Activated B cell treated with CpG ODN at 0.5 μM for 24 hours (primary cell): ENCODE measurements at regions not wholly inside any gene's neighbourhood (a gene's known extent, or its start where the extent isn't known, plus 50 kb on each side); places are given as distances from the start of the nearest gene placed in this dataset.

Experiments used
- ATAC-seq: fragments of 200-7000 bp; cut with Tn5 transposase; one replicate; pipeline ENCODE4 v1.10.0; 2021; ENCODE audit warnings: low read depth, mild to moderate bottlenecking, moderate library complexity
- CTCF ChIA-PET: fragments of 350-600 bp; sonication (Branson Sonifier 250); formaldehyde crosslinking; loops from one replicate; lab custom pipeline; 2021; ENCODE audit warnings: antibody characterized with exemption; lab: Charles Lee
- POLR2A ChIA-PET: fragments of 350-600 bp; sonication (Branson Sonifier 250); formaldehyde crosslinking; loops from one replicate; lab custom pipeline; 2021; ENCODE audit warnings: antibody characterized with exemption; lab: Charles Lee
- DNase-seq: peaks from one replicate; pipeline ENCODE4 v3.0.0; 2022
- H3K27ac Mint-ChIP-seq: one replicate; pipeline ENCODE4 v1.8.0; 2020; ENCODE audit warnings: mixed read lengths
- H3K27me3 Mint-ChIP-seq: one replicate; pipeline ENCODE4 v1.8.0; 2021; ENCODE audit warnings: mixed read lengths
- H3K36me3 Mint-ChIP-seq: one replicate; pipeline ENCODE4 v1.8.0; 2021; ENCODE audit warnings: low read depth, mixed read lengths
- H3K4me1 Mint-ChIP-seq: one replicate; pipeline ENCODE4 v1.8.0; 2021; ENCODE audit warnings: mixed read lengths
- H3K4me3 Mint-ChIP-seq: one replicate; pipeline ENCODE4 v1.8.0; 2020; ENCODE audit warnings: mild to moderate bottlenecking, mixed read lengths
- H3K9me3 Mint-ChIP-seq: one replicate; pipeline ENCODE4 v1.8.0; 2020; ENCODE audit warnings: mixed read lengths
- CTCF ChIP-seq: fragments of 200-600 bp; IDR thresholded peaks from one replicate; pipeline ENCODE4 v1.8.0; 2022; ENCODE audit warnings: antibody characterized with exemption, mild to moderate bottlenecking
- intact Hi-C: fragments of 100-400 bp; cut with micrococcal nuclease; formaldehyde crosslinking; loops from one replicate; pipeline ENCODE4 v1.15.1; 2024

DNA sequence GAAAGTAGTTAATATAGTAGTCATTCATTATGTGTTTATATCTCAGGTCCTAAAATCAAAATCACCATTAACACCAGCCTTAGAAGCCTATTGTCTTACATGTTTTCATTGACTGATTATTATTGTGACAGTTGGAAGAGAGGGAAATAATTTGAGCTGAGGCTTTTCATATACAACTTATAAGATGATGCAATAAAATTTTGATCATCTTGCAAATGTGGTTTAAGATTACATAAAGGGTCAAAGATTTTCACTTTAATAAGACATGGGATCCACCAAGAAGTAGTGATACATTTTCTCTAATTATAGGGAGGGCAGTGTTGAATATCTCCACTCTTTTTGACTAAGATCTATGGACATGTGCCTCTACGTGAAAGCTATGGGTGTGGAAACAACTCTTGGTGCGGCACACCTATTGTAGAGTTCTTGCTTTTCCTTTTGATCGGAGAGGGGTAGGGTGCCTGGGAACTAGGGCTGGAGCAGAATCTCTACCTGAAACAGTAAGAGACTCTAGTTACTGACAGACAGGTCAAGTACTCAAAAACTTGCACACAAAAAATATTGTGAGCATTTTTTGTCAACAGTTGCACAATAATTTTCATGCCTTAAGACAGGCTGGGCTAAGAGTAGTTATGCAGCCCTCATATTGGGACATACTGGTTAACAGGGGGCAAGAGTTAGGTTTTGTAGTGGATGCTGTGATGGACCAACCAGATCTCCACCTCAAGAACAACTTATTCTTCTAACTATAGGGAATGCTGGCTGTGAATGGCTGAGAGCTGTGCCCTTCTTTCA, 139.3 kb upstream of the FST start:
- CTCF ChIA-PET: no interaction called here
- POLR2A ChIA-PET: no interaction called here
- H3K4me3 Mint-ChIP-seq: no peak overlapping the region
- TF ChIP-seq CTCF: no peak
- ATAC-seq (no peak), DNase-seq (no peak)
- intact Hi-C loops: no loop called here
- H3K4me1 Mint-ChIP-seq: no peaks in the 10 kb centered on the region
- no peaks in the 10 kb centered on the region for H3K36me3 Mint-ChIP-seq
- no peak overlapping the region for H3K27ac Mint-ChIP-seq
- H3K27me3 Mint-ChIP-seq: no peaks in the 10 kb centered on the region
- H3K9me3 Mint-ChIP-seq: peaks cover 2% of the 10 kb centered on the region

- CTCF ChIA-PET: no interaction called here
- Mint-ChIP-seq H3K4me1 (no peaks in the 10 kb centered on the region), H3K9me3 (peaks cover 2% of the 10 kb centered on the region), H3K27me3 (no peaks in the 10 kb centered on the region), H3K27ac (no peak overlapping the region), H3K36me3 (no peaks in the 10 kb centered on the region), H3K4me3 (no peak overlapping the region)
- intact Hi-C loops: no loop called here
- DNase-seq (no peak), ATAC-seq (no peak)
- POLR2A ChIA-PET: no interaction called here
- no peak for TF ChIP-seq CTCF
Observed at GRCh38 chr5:53342236-53342635, 138.2 kb upstream of the FST start.

DNA sequence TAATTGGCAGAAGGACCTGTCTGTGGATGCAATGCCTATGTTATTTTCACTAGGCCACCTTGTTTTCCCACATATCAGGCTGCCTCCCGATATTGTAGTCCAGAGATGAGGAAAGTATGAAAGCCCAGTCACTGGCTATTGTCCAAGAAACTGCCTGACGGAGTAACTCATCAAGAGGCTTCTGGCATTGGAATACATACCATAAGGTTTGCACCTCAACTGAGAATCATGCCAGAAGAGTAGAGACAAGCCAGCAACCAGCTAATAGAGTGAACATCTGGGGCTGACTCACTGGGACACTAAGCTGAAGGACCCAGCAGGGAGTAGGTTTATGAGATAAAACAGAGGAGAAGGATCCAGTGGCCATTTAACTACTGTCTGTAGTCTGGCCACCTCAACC, 137.2 kb upstream of the FST start:
- no peaks in the 10 kb centered on the region for H3K27me3 Mint-ChIP-seq
- H3K9me3 Mint-ChIP-seq: peaks cover 2% of the 10 kb centered on the region
- ChIA-PET POLR2A (no interaction called here), CTCF (no interaction called here)
- no peak for ATAC-seq
- H3K4me1 Mint-ChIP-seq: no peaks in the 10 kb centered on the region
- H3K27ac Mint-ChIP-seq: no peak overlapping the region
- H3K4me3 Mint-ChIP-seq: no peak overlapping the region
- intact Hi-C loops: no loop called here
- TF ChIP-seq CTCF: no peak
- H3K36me3 Mint-ChIP-seq: no peaks in the 10 kb centered on the region
- DNase-seq: no peak

DNA sequence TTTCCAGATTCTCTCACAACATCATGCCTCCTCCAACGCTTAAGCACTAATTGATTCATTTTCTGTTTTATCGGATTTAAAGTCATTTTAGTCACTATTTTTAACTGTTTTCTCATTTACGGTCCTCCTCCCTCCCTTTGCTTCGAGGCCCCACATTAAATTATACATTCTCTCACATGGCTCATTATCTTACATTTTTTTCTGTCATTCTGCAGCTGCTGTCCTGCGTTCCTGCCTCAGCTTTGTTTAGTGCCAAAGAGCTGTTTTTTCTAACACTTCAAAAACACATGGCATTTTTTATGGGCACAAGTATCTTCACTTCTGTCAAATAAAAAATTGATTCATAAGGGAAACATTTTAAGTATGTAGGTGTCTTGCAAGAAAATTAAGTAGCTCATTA, 130.1 kb upstream of the FST start:
- Mint-ChIP-seq H3K27me3 (no peaks in the 10 kb centered on the region), H3K27ac (no peak overlapping the region), H3K9me3 (peaks cover 2% of the 10 kb centered on the region), H3K36me3 (no peaks in the 10 kb centered on the region), H3K4me1 (no peaks in the 10 kb centered on the region), H3K4me3 (no peak overlapping the region)
- DNase-seq (no peak), ATAC-seq (no peak)
- no peak for TF ChIP-seq CTCF
- ChIA-PET CTCF (no interaction called here), POLR2A (no interaction called here)
- intact Hi-C loops: no loop called here

GRCh38 chr5:53350991-53351770, 129.2 kb upstream of the FST start:
- H3K4me3 Mint-ChIP-seq: no peak overlapping the region
- ChIA-PET POLR2A (no interaction called here), CTCF (no interaction called here)
- H3K4me1 Mint-ChIP-seq: no peaks in the 10 kb centered on the region
- intact Hi-C loops: no loop called here
- ATAC-seq (no peak), DNase-seq (no peak)
- TF ChIP-seq CTCF: no peak
- no peaks in the 10 kb centered on the region for H3K36me3 Mint-ChIP-seq
- H3K27ac Mint-ChIP-seq: no peak overlapping the region
- no peaks in the 10 kb centered on the region for H3K27me3 Mint-ChIP-seq
- H3K9me3 Mint-ChIP-seq: peaks cover 2% of the 10 kb centered on the region
